Muscle layer of duodenum (tissue), 2 donors: ENCODE measurements at regions not wholly inside any gene's neighbourhood (a gene's known extent, or its start where the extent isn't known, plus 50 kb on each side); places are given as distances from the start of the nearest gene placed in this dataset.

Source experiments
- H3K27ac ChIP-seq: one replicate; pipeline ENCODE4 v1.7.0; 2013; ENCODE audit warnings: mild to moderate bottlenecking, low read length
- H3K27me3 ChIP-seq: one replicate; pipeline ENCODE4 v1.7.0; 2013; ENCODE audit warnings: low read depth, mild to moderate bottlenecking, control low read depth, low read length
- H3K36me3 ChIP-seq, 2 donors: one replicate each; pipeline ENCODE4 v1.7.0; 2013; ENCODE audit warnings: low read length in 2 of 2, control low read depth in 1 of 2, mild to moderate bottlenecking in 1 of 2; ENCODE audit not compliant: insufficient read depth in 2 of 2, control insufficient read depth in 1 of 2
- H3K4me1 ChIP-seq, 2 donors: one replicate each; pipeline ENCODE4 v1.7.0; 2013; ENCODE audit warnings: low read length in 2 of 2, mild to moderate bottlenecking in 2 of 2, control low read depth in 1 of 2, moderate library complexity in 1 of 2; ENCODE audit not compliant: insufficient read depth in 2 of 2, control insufficient read depth in 1 of 2
- H3K4me3 ChIP-seq, 2 donors: one replicate each; pipeline ENCODE4 v1.7.0; 2013; ENCODE audit warnings: low read length in 2 of 2, low read depth in 1 of 2, mild to moderate bottlenecking in 1 of 2
- H3K9me3 ChIP-seq, 2 donors: one replicate each; pipeline ENCODE4 v1.7.0; 2013; ENCODE audit warnings: low read length in 2 of 2, control low read depth in 1 of 2, mild to moderate bottlenecking in 1 of 2; ENCODE audit not compliant: control insufficient read depth in 1 of 2
- donor health status: healthy.

GRCh38 chr7:92992483-92992882 lies 125.3 kb downstream of the SAMD9 start:
- Histone ChIP-seq H3K4me1 (peaks cover 0 to 5% of the 10 kb centered on the region in 2 donors), H3K27ac (no peak overlapping the region), H3K9me3 (no peaks in the 10 kb centered on the region), H3K36me3 (no peaks in the 10 kb centered on the region), H3K27me3 (no peaks in the 10 kb centered on the region), H3K4me3 (no peak overlapping the region)

- peaks cover 0 to 5% of the 10 kb centered on the region in 2 donors for H3K4me1 ChIP-seq
- H3K4me3 ChIP-seq: no peak overlapping the region
- no peaks in the 10 kb centered on the region for H3K9me3 ChIP-seq
- no peaks in the 10 kb centered on the region for H3K36me3 ChIP-seq
- H3K27me3 ChIP-seq: no peaks in the 10 kb centered on the region
- H3K27ac ChIP-seq: no peak overlapping the region
Measured at GRCh38 chr7:92991190-92991589, 126.6 kb downstream of the SAMD9 start.

GRCh38 chr7:92988941-92989545 lies 128.7 kb downstream of the SAMD9 start:
- Histone ChIP-seq H3K4me1 (peaks cover 0 to 5% of the 10 kb centered on the region in 2 donors), H3K27ac (no peak overlapping the region), H3K27me3 (no peaks in the 10 kb centered on the region), H3K36me3 (no peaks in the 10 kb centered on the region), H3K9me3 (no peaks in the 10 kb centered on the region), H3K4me3 (no peak overlapping the region)

GRCh38 chr7:92988051-92988450 lies 129.7 kb downstream of the SAMD9 start:
- H3K27me3 ChIP-seq: no peaks in the 10 kb centered on the region
- H3K27ac ChIP-seq: no peak overlapping the region
- no peak overlapping the region for H3K4me3 ChIP-seq
- no peaks in the 10 kb centered on the region for H3K9me3 ChIP-seq
- H3K4me1 ChIP-seq: peaks cover 0 to 5% of the 10 kb centered on the region in 2 donors
- no peaks in the 10 kb centered on the region for H3K36me3 ChIP-seq

GRCh38 chr7:92987538-92987937 lies 130.2 kb downstream of the SAMD9 start:
- H3K27ac ChIP-seq: no peak overlapping the region
- H3K4me1 ChIP-seq: peaks cover 0 to under 1% of the 10 kb centered on the region in 2 donors
- no peaks in the 10 kb centered on the region for H3K27me3 ChIP-seq
- no peaks in the 10 kb centered on the region for H3K36me3 ChIP-seq
- H3K9me3 ChIP-seq: no peaks in the 10 kb centered on the region
- no peak overlapping the region for H3K4me3 ChIP-seq

- no peaks in the 10 kb centered on the region for H3K9me3 ChIP-seq
- no peaks in the 10 kb centered on the region for H3K4me1 ChIP-seq
- H3K27me3 ChIP-seq: no peaks in the 10 kb centered on the region
- no peaks in the 10 kb centered on the region for H3K36me3 ChIP-seq
- no peak overlapping the region for H3K4me3 ChIP-seq
- H3K27ac ChIP-seq: no peak overlapping the region
Measured at GRCh38 chr7:92987095-92987494, 130.7 kb downstream of the SAMD9 start.

- Histone ChIP-seq H3K9me3 (no peaks in the 10 kb centered on the region), H3K4me3 (no peak overlapping the region), H3K4me1 (no peaks in the 10 kb centered on the region), H3K27ac (no peak overlapping the region), H3K36me3 (no peaks in the 10 kb centered on the region), H3K27me3 (no peaks in the 10 kb centered on the region)
Measured at GRCh38 chr7:92982928-92983327, 134.9 kb downstream of the SAMD9 start.

- Histone ChIP-seq H3K9me3 (peaks cover 3 to 14% of the 10 kb centered on the region in 2 donors), H3K36me3 (no peaks in the 10 kb centered on the region), H3K4me3 (no peak overlapping the region), H3K4me1 (no peaks in the 10 kb centered on the region), H3K27ac (no peak overlapping the region), H3K27me3 (no peaks in the 10 kb centered on the region)
Measured at GRCh38 chr7:92976931-92977330, 140.6 kb upstream of the CDK6 start.

- no peak overlapping the region for H3K27ac ChIP-seq
- no peaks in the 10 kb centered on the region for H3K36me3 ChIP-seq
- H3K27me3 ChIP-seq: no peaks in the 10 kb centered on the region
- no peaks in the 10 kb centered on the region for H3K4me1 ChIP-seq
- H3K4me3 ChIP-seq: no peak overlapping the region
- peaks cover 3 to 14% of the 10 kb centered on the region in 2 donors for H3K9me3 ChIP-seq
Measured at GRCh38 chr7:92973974-92974373, 137.6 kb upstream of the CDK6 start.

GRCh38 chr7:92973293-92973731 lies 136.9 kb upstream of the CDK6 start:
- no peak overlapping the region for H3K4me3 ChIP-seq
- H3K4me1 ChIP-seq: no peaks in the 10 kb centered on the region
- H3K27me3 ChIP-seq: no peaks in the 10 kb centered on the region
- no peak overlapping the region for H3K27ac ChIP-seq
- H3K9me3 ChIP-seq: peaks cover 3 to 14% of the 10 kb centered on the region in 2 donors
- H3K36me3 ChIP-seq: no peaks in the 10 kb centered on the region

- Histone ChIP-seq H3K9me3 (peaks cover 3 to 14% of the 10 kb centered on the region in 2 donors), H3K36me3 (no peaks in the 10 kb centered on the region), H3K27me3 (no peaks in the 10 kb centered on the region)
Measured at GRCh38 chr7:92972441-92972840, 136.1 kb upstream of the CDK6 start.

GRCh38 chr7:92969061-92969460 lies 132.7 kb upstream of the CDK6 start:
- Histone ChIP-seq H3K9me3 (no peaks in the 10 kb centered on the region), H3K4me1 (no peaks in the 10 kb centered on the region), H3K27me3 (no peaks in the 10 kb centered on the region), H3K27ac (no peak overlapping the region), H3K4me3 (no peak overlapping the region), H3K36me3 (no peaks in the 10 kb centered on the region)

More at GRCh38 chr7:92972441-92972840, 136.1 kb upstream of the CDK6 start:
- Histone ChIP-seq H3K4me3 (no peak overlapping the region), H3K4me1 (no peaks in the 10 kb centered on the region), H3K27ac (no peak overlapping the region)
